Right lobe of liver (tissue), 6 donors: ENCODE measurements at regions not wholly inside any gene's neighbourhood (a gene's known extent, or its start where the extent isn't known, plus 50 kb on each side); places are given as distances from the start of the nearest gene placed in this dataset.

Source experiments
- ATAC-seq, 4 donors: fragments of 200-7000 bp; cut with Tn5 transposase; one replicate each; pipeline ENCODE4 v1.9.1; 2020; ENCODE audit warnings: mild to moderate bottlenecking in 4 of 4, moderate library complexity in 4 of 4
- DNase-seq, 3 donors: peaks; one replicate each; pipeline ENCODE4 v3.0.0-alpha.2; 2020
- H3K27ac ChIP-seq, 3 donors: fragments of 200-600 bp; one replicate each; pipeline ENCODE4 v1.8.0; 2022
- H3K27me3 ChIP-seq, 2 donors: fragments of 200-600 bp; one replicate each; pipeline ENCODE4 v1.8.0; 2022
- H3K36me3 ChIP-seq, 4 donors: fragments of 200-600 bp; sonication (generic) in 1 of 4; one replicate each; pipeline versions ENCODE4 v1.5.1 to v1.8.0; 2017 to 2022; ENCODE audit warnings: control low read depth in 1 of 4
- H3K4me1 ChIP-seq, 4 donors: fragments of 200-600 bp; sonication (generic) in 1 of 4; one replicate each; pipeline versions ENCODE4 v1.5.1 to v1.8.0; 2017 to 2022; ENCODE audit warnings: control low read depth in 1 of 4
- H3K4me3 ChIP-seq, 3 donors: fragments of 200-600 bp; one replicate each; pipeline ENCODE4 v1.8.0; 2022
- H3K9me3 ChIP-seq, 4 donors: fragments of 200-600 bp; sonication (generic) in 1 of 4; one replicate each; pipeline versions ENCODE4 v1.5.1 to v1.8.0; 2017 to 2022; ENCODE audit warnings: control low read depth in 1 of 4
- CTCF ChIP-seq, 4 donors: fragments of 200-600 bp in 3 of 4; fragments of 450-650 bp in 1 of 4; IDR thresholded peaks; one replicate each; pipeline versions ENCODE4 v1.5.1 to v1.8.0; 2016 to 2022; ENCODE audit warnings: antibody characterized with exemption in 4 of 4, mild to moderate bottlenecking in 2 of 4
- POLR2A ChIP-seq: fragments of 450-650 bp; IDR thresholded peaks from one replicate; pipeline ENCODE4 v1.6.1; 2017; ENCODE audit warnings: antibody characterized with exemption, mild to moderate bottlenecking
- WGBS: methylation state at CpG from one replicate; pipeline ENCODE4 v1.1.6; 2018; ENCODE audit warnings: low coverage, low lambda C conversion rate; ENCODE audit not compliant: insufficient coverage; ENCODE audit errors: missing lambda C conversion rate; 5-methylcytosine and 5-hydroxymethylcytosine counted together
- intact Hi-C, 2 donors: fragments of 100-400 bp; cut with DNase I; formaldehyde crosslinking; loops; one replicate each; pipeline versions ENCODE4 v1.11.2 to v1.14.1; 2022
- donor health status: DM: no; HTN: yes; CAD: no.
- donor health status: DM: no; HTN: no; CAD: no.
- donor health status: DM: no; HTN: no; CAD: no.
- donor health status: DM: no; HTN: yes; CAD: no.
- donor health status: DM: no; HTN: yes; CAD: no.

GRCh38 chr4:182169987-182170386 lies 73.2 kb upstream of the TENM3 start:
- Histone ChIP-seq H3K9me3 (no peaks in the 10 kb centered on the region), H3K4me3 (no peak overlapping the region), H3K27me3 (no peaks in the 10 kb centered on the region), H3K36me3 (no peaks in the 10 kb centered on the region), H3K4me1 (no peaks in the 10 kb centered on the region), H3K27ac (no peak overlapping the region)
- TF ChIP-seq POLR2A (no peak), CTCF (IDR thresholded peaks at IDR 0.05) (no peak)
- intact Hi-C loops: no loop called here
- DNase-seq (no peak), ATAC-seq (no peak)
- WGBS: 66% methylated on average over 3 of the region's 3 CpGs

- Histone ChIP-seq H3K27ac (no peak overlapping the region), H3K4me1 (no peaks in the 10 kb centered on the region), H3K4me3 (no peak overlapping the region), H3K27me3 (no peaks in the 10 kb centered on the region), H3K36me3 (no peaks in the 10 kb centered on the region), H3K9me3 (no peaks in the 10 kb centered on the region)
- no peak for DNase-seq
- ATAC-seq: no peak
- no peak for TF ChIP-seq POLR2A
- no peak for TF ChIP-seq CTCF (IDR thresholded peaks at IDR 0.05)
- intact Hi-C loops: no loop called here
- 51% methylated on average over 3 of the region's 3 CpGs for WGBS
These were observed 72.7 kb upstream of the TENM3 start for GRCh38 chr4:182170417-182170935.

- intact Hi-C loops: no loop called here
- ATAC-seq (no peak), DNase-seq (no peak)
- no peak overlapping the region for H3K27ac ChIP-seq
- H3K27me3 ChIP-seq: no peaks in the 10 kb centered on the region
- H3K4me3 ChIP-seq: no peak overlapping the region
- no peaks in the 10 kb centered on the region for H3K9me3 ChIP-seq
- no peak for TF ChIP-seq POLR2A
- no peak for TF ChIP-seq CTCF (IDR thresholded peaks at IDR 0.05)
- WGBS: 62% methylated on average over 1 of the region's 1 CpG
- H3K36me3 ChIP-seq: no peaks in the 10 kb centered on the region
- H3K4me1 ChIP-seq: no peaks in the 10 kb centered on the region
These were observed 68.2 kb upstream of the TENM3 start for GRCh38 chr4:182174979-182175378.

GRCh38 chr4:182175788-182176519 lies 67.2 kb upstream of the TENM3 start:
- no peaks in the 10 kb centered on the region for H3K9me3 ChIP-seq
- TF ChIP-seq CTCF (IDR thresholded peaks at IDR 0.05) (no peak), POLR2A (no peak)
- no peak for ATAC-seq
- no peak for DNase-seq
- WGBS: 68% methylated on average over 14 of the region's 19 CpGs
- H3K4me1 ChIP-seq: no peaks in the 10 kb centered on the region
- H3K4me3 ChIP-seq: no peak overlapping the region
- intact Hi-C loops: no loop called here
- no peaks in the 10 kb centered on the region for H3K36me3 ChIP-seq
- H3K27me3 ChIP-seq: no peaks in the 10 kb centered on the region
- H3K27ac ChIP-seq: no peak overlapping the region
